PFSK-1 (cell line): ENCODE measurements at regions not wholly inside any gene's neighbourhood (a gene's known extent, or its start where the extent isn't known, plus 50 kb on each side); places are given as distances from the start of the nearest gene placed in this dataset.

Source experiments
- POLR2AphosphoS5 ChIP-seq: IDR thresholded peaks from 2 replicates; pipeline ENCODE4 v1.6.1; 2012; ENCODE audit warnings: low read depth, mild to moderate bottlenecking, control low read depth, low read length, moderate library complexity
- TAF1 ChIP-seq: IDR thresholded peaks from 2 replicates; pipeline ENCODE4 v1.6.1; 2012; ENCODE audit warnings: low read length, control low read depth, borderline replicate concordance; ENCODE audit not compliant: insufficient read depth
- TF ChIP-seq, protein P1 (sequence below), 2 experiments: IDR thresholded peaks; 2 replicates each; pipeline versions ENCODE4 v1.6.1 to v1.8.0; 2011 to 2012; ENCODE audit warnings: low read depth in 2 of 2, low read length in 2 of 2, control low read depth in 1 of 2, inconsistent platforms in 1 of 2, mild to moderate bottlenecking in 1 of 2, moderate library complexity in 1 of 2; ENCODE audit not compliant: insufficient read depth in 1 of 2

DNA sequence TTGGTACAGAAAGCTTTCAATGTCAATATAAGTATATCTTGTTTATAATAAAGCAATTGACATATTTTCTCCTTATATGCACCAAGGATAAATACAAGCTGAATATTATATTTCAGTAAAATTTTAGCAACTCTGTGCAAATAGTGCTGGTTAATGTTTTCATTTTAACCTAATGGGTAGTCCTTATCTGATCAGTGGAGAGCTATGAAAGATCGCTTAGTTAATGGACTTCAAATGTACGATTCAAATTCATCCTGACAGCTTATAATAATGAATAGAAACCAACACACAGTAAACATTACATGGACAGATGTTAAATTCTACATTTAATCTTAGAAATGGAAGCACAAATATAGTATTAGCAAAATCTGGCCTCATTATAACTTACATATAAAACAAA, 1495.2 kb upstream of the C9orf72 start:
- TF ChIP-seq, protein P1, sequence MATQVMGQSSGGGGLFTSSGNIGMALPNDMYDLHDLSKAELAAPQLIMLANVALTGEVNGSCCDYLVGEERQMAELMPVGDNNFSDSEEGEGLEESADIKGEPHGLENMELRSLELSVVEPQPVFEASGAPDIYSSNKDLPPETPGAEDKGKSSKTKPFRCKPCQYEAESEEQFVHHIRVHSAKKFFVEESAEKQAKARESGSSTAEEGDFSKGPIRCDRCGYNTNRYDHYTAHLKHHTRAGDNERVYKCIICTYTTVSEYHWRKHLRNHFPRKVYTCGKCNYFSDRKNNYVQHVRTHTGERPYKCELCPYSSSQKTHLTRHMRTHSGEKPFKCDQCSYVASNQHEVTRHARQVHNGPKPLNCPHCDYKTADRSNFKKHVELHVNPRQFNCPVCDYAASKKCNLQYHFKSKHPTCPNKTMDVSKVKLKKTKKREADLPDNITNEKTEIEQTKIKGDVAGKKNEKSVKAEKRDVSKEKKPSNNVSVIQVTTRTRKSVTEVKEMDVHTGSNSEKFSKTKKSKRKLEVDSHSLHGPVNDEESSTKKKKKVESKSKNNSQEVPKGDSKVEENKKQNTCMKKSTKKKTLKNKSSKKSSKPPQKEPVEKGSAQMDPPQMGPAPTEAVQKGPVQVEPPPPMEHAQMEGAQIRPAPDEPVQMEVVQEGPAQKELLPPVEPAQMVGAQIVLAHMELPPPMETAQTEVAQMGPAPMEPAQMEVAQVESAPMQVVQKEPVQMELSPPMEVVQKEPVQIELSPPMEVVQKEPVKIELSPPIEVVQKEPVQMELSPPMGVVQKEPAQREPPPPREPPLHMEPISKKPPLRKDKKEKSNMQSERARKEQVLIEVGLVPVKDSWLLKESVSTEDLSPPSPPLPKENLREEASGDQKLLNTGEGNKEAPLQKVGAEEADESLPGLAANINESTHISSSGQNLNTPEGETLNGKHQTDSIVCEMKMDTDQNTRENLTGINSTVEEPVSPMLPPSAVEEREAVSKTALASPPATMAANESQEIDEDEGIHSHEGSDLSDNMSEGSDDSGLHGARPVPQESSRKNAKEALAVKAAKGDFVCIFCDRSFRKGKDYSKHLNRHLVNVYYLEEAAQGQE (IDR thresholded peaks at IDR 0.05; ENCODE audit: insufficient read depth in 1 of 2, low read depth in 2 of 2, low read length in 2 of 2): no peak
- TF ChIP-seq POLR2AphosphoS5: no peak
- no peak for TF ChIP-seq TAF1
